HFFc6 (cell line): ENCODE measurements at regions not wholly inside any gene's neighbourhood (a gene's known extent, or its start where the extent isn't known, plus 50 kb on each side); places are given as distances from the start of the nearest gene placed in this dataset.
A peak's percentile ranks its signal among the peaks of the same experiment; 100 is the strongest.
"Not testable (repeated sequence)": the region's sequence is repeated elsewhere in the genome, so short reads cannot be mapped to it uniquely, and the experiment has no call there.

Experiments
- DNase-seq: peaks from one replicate; pipeline ENCODE4 v3.0.0-alpha.2; 2018
- H3K27ac Mint-ChIP-seq: 2 replicates; pipeline ENCODE4 v1.8.0; 2020; ENCODE audit warnings: mild to moderate bottlenecking, mixed read lengths
- H3K27me3 Mint-ChIP-seq: 2 replicates; pipeline ENCODE4 v1.8.0; 2021; ENCODE audit warnings: mild to moderate bottlenecking, moderate library complexity, mixed read lengths; ENCODE audit not compliant: insufficient read depth
- H3K36me3 Mint-ChIP-seq: 2 replicates; pipeline ENCODE4 v1.8.0; 2021; ENCODE audit warnings: low read depth, mixed read lengths
- H3K4me1 Mint-ChIP-seq: 2 replicates; pipeline ENCODE4 v1.8.0; 2020; ENCODE audit warnings: low read depth, mixed read lengths
- H3K4me3 Mint-ChIP-seq: 2 replicates; pipeline ENCODE4 v1.8.0; 2020; ENCODE audit warnings: mild to moderate bottlenecking, moderate library complexity, mixed read lengths
- H3K9me3 Mint-ChIP-seq: 2 replicates; pipeline ENCODE4 v1.8.0; 2020; ENCODE audit warnings: mild to moderate bottlenecking, mixed read lengths
- TF ChIP-seq, protein P1 (sequence below): fragments of 200-600 bp; sonication (generic); IDR thresholded peaks from 2 replicates; pipeline ENCODE4 v1.5.0; 2021; ENCODE audit warnings: antibody characterized with exemption, mild to moderate bottlenecking

DNA sequence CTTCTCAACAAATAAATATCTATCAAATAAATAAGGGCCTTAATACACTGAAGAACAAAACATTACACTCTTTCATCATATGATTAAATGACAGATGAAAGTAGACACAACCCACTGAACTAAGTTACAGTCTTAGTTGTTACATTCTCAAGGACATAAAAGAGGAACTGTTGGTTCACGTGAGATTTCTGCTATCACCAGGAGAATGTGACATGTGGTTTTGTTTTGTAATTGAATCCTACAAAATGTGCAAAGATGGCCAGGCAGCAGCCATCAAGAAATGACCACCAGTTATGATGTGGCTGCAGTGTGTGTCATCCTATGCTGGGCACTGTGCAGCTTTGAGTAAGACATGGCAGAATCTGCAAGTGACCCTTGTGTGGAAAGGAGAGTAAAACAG is 310.6 kb upstream of the PIK3C3 start:
- Mint-ChIP-seq H3K4me3 (no peak overlapping the region), H3K27ac (no peak overlapping the region), H3K27me3 (no peaks in the 10 kb centered on the region), H3K9me3 (no peaks in the 10 kb centered on the region), H3K4me1 (peaks cover 7% of the 10 kb centered on the region; the same call in 1 of the 2 replicates), H3K36me3 (no peaks in the 10 kb centered on the region)
- TF ChIP-seq, protein P1, sequence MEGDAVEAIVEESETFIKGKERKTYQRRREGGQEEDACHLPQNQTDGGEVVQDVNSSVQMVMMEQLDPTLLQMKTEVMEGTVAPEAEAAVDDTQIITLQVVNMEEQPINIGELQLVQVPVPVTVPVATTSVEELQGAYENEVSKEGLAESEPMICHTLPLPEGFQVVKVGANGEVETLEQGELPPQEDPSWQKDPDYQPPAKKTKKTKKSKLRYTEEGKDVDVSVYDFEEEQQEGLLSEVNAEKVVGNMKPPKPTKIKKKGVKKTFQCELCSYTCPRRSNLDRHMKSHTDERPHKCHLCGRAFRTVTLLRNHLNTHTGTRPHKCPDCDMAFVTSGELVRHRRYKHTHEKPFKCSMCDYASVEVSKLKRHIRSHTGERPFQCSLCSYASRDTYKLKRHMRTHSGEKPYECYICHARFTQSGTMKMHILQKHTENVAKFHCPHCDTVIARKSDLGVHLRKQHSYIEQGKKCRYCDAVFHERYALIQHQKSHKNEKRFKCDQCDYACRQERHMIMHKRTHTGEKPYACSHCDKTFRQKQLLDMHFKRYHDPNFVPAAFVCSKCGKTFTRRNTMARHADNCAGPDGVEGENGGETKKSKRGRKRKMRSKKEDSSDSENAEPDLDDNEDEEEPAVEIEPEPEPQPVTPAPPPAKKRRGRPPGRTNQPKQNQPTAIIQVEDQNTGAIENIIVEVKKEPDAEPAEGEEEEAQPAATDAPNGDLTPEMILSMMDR: no peak
- no peak for DNase-seq

DNA sequence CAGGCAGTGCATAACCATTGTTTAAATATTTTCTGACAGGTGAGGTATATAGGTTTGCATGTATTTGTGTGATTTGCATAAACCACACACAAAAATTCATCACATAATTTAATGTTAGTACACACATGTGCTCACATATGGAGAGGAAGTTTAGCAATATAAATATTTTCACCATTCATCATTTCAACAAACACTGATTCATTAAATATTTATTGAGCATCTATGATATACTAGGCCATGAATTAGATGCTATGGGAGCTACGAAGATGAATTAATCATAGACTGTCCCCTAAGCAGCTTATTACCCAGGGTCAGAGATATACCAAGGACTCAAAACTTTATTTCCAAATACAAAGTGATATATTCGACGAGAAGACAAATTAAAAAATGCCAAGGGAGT is 311.6 kb upstream of the PIK3C3 start:
- TF ChIP-seq, protein P1: no peak
- H3K27me3 Mint-ChIP-seq: no peaks in the 10 kb centered on the region
- peaks cover 7% of the 10 kb centered on the region; the same call in 1 of the 2 replicates for H3K4me1 Mint-ChIP-seq
- H3K27ac Mint-ChIP-seq: no peak overlapping the region
- no peaks in the 10 kb centered on the region for H3K9me3 Mint-ChIP-seq
- DNase-seq: no peak
- no peaks in the 10 kb centered on the region for H3K36me3 Mint-ChIP-seq
- H3K4me3 Mint-ChIP-seq: no peak overlapping the region

DNA sequence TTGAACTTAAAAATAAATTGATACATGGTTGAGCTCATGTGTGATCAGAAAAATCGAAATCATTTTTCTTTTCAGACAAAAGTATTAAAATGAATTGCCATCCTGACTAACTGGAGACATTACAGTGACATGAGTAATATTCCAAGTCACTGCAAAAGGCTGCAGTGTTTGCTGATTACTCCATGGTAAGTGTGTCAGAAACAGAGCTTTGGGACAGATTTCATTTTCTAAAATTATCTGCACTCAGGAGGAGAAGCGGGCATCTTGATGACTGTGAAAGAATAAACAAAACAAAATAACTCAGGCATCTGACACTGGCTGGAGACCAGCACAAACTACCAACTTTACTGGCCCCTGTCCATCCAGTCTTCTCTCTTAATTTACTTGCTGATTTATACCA is 312.3 kb upstream of the PIK3C3 start:
- Mint-ChIP-seq H3K27me3 (no peaks in the 10 kb centered on the region), H3K9me3 (no peaks in the 10 kb centered on the region), H3K36me3 (no peaks in the 10 kb centered on the region), H3K27ac (no peak overlapping the region), H3K4me3 (no peak overlapping the region), H3K4me1 (peaks cover 7% of the 10 kb centered on the region; the same call in 1 of the 2 replicates)
- TF ChIP-seq, protein P1: no peak
- peak; percentile 1 for DNase-seq

DNA sequence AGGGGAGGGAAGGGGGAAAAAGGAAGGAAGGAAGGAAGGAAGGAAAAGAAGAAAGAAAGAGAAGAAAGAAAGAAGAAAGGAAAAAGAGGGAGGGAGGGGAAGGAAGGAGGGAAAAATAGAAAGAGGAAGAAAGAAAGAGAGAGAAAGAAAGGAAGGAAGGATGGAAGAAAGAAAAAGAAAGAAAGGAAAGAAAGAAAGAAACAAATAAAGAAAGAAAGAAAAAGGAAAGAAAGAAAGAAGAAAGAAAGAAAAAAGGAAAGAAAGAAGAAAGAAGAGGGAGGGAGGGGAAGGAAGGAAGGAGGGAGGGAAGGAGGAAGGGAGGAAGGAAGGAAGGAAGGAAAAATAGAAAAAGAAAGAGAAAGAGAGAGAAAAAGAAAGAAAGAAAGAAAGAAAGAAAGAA is 315.8 kb upstream of the PIK3C3 start:
- TF ChIP-seq, protein P1: no peak
- peaks cover 7% of the 10 kb centered on the region; the same call in 1 of the 2 replicates for H3K4me1 Mint-ChIP-seq
- DNase-seq: no peak
- no peaks in the 10 kb centered on the region for H3K9me3 Mint-ChIP-seq
- H3K4me3 Mint-ChIP-seq: no peak overlapping the region
- no peak overlapping the region for H3K27ac Mint-ChIP-seq
- no peaks in the 10 kb centered on the region for H3K27me3 Mint-ChIP-seq
- no peaks in the 10 kb centered on the region for H3K36me3 Mint-ChIP-seq

DNA sequence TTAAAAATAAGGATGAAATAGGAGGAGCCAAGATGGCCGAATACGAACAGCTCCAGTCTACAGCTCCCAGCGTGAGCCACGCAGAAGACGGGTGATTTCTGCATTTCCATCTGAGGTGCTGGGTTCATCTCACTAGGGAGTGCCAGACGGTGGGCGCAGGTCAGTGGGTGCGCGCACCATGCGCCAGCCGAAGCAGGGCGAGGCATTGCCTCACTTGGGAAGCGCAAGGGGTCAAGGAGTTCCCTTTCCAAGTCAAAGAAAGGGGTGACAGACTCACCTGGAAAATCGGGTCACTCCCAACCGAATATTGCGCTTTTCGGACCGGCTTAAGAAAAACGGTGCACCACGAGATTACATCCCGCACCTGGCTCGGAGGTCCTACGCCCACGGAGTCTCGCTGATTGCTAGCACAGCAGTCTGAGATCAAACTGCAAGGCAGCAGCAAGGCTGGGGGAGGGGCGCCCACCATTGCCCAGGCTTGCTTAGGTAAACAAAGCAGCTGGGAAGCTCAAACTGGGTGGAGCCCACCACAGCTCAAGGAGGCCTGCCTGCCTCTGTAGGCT is 323.2 kb upstream of the PIK3C3 start:
- not testable (repeated sequence) for H3K4me1 Mint-ChIP-seq, H3K4me3 Mint-ChIP-seq, H3K36me3 Mint-ChIP-seq, H3K27ac Mint-ChIP-seq, H3K27me3 Mint-ChIP-seq, DNase-seq
- H3K9me3 Mint-ChIP-seq: peaks cover 14% of the 10 kb centered on the region; the same call in 1 of the 2 replicates

DNA sequence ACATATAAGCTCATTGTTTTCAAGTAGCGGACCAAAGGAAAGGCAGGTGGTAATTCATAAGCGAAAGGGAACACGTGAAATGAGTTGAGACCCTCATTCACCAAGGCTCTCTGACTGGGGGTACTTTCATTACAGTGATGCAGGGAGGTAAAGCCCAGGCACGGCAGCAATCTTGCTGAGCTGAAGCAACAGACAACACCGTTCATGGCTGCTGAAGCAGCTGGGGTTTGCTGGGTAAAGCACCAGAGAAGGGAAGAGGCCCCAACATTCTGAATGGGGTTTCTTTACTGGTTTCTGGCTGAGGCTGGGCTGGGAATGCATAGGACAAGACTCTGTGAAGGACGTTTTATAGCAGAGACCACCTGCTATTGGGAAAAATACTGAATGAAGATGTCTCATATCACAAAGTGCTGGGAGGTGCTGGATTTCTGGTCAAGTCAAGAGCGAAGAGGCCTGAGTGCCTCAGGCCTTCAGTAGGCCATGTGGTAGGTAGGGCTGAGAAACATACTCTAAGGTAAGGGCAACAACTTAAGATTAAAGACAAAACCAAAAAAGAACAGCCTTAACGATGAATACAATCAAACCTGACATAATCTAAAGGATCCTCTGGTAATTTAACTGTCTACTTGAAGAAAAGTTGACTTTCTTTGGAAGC is 324.7 kb upstream of the PIK3C3 start:
- Mint-ChIP-seq H3K27me3 (no peaks in the 10 kb centered on the region), H3K9me3 (peaks cover 14% of the 10 kb centered on the region; the same call in 1 of the 2 replicates), H3K27ac (no peak overlapping the region), H3K4me1 (no peaks in the 10 kb centered on the region), H3K36me3 (no peaks in the 10 kb centered on the region), H3K4me3 (no peak overlapping the region)
- TF ChIP-seq, protein P1: no peak
- no peak for DNase-seq
